PFSK-1 (cell line): ENCODE measurements at regions not wholly inside any gene's neighbourhood (a gene's known extent, or its start where the extent isn't known, plus 50 kb on each side); places are given as distances from the start of the nearest gene placed in this dataset.

Experiments
- POLR2AphosphoS5 ChIP-seq: IDR thresholded peaks from 2 replicates; pipeline ENCODE4 v1.6.1; 2012; ENCODE audit warnings: low read depth, mild to moderate bottlenecking, control low read depth, low read length, moderate library complexity
- REST ChIP-seq, 2 experiments: IDR thresholded peaks; 2 replicates each; pipeline versions ENCODE4 v1.6.1 to v1.8.0; 2011 to 2012; ENCODE audit warnings: low read depth in 2 of 2, low read length in 2 of 2, control low read depth in 1 of 2, inconsistent platforms in 1 of 2, mild to moderate bottlenecking in 1 of 2, moderate library complexity in 1 of 2; ENCODE audit not compliant: insufficient read depth in 1 of 2
- SIN3A ChIP-seq: IDR thresholded peaks from 2 replicates; pipeline ENCODE4 v1.6.1; 2012; ENCODE audit warnings: mild to moderate bottlenecking, low read length, moderate library complexity, borderline replicate concordance; ENCODE audit not compliant: insufficient read depth
- TAF1 ChIP-seq: IDR thresholded peaks from 2 replicates; pipeline ENCODE4 v1.6.1; 2012; ENCODE audit warnings: low read length, control low read depth, borderline replicate concordance; ENCODE audit not compliant: insufficient read depth

- TF ChIP-seq TAF1: no peak
- no peak for TF ChIP-seq REST (IDR thresholded peaks at IDR 0.05; ENCODE audit: insufficient read depth in 1 of 2, low read depth in 2 of 2, low read length in 2 of 2)
- no peak for TF ChIP-seq POLR2AphosphoS5
- TF ChIP-seq SIN3A: no peak
Observed at GRCh38 chr6:133740218-133740617, 148.7 kb upstream of the TCF21 start.
